GM21825 (cell line): ENCODE measurements at regions not wholly inside any gene's neighbourhood (a gene's known extent, or its start where the extent isn't known, plus 50 kb on each side); places are given as distances from the start of the nearest gene placed in this dataset.

Experiments
- ATAC-seq: cut with Tn5 transposase; IDR thresholded peaks from one replicate; pipeline ENCODE4 v1.9.1; 2021; ENCODE audit warnings: mild to moderate bottlenecking, moderate library complexity; ENCODE audit not compliant: unreplicated experiment

DNA sequence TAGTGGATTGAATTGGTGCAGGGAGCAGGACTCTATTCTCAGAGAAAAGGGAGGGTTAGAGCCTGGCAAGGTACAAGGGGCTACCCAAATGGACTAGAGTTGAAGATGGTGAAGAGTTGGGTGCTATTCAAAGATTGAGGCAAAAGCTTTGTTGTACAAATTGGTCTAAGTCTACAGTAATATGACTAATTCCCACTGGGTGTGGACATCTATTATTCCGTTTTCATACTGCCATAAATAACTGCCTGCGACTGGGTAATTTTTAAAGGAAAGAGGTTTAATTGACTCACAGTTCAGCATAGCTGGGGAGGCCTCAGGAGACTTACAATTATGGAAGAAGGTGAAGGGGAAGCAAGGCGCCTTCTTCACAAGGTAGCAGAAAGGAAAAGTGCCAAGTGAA lies 266.3 kb downstream of the TPBG start:
- no peak for ATAC-seq

DNA sequence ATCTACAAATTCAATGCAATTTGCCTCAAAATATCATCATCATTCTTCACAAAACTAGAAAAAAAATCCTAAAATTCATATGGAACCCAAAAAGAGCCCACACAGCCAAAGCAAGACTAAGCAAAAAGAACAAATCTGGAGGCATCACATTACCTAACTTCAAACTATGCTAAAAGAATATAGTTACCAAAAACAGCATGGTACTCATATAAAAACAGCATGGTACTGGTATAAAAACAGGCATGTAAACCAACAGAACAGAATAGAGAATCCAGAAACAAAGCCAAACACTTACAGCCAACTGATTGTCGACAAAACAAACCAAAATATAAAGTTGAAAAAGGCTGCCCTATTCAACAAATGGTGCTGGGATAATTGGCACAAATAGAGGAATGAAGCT lies 278.1 kb downstream of the TPBG start:
- no peak for ATAC-seq

DNA sequence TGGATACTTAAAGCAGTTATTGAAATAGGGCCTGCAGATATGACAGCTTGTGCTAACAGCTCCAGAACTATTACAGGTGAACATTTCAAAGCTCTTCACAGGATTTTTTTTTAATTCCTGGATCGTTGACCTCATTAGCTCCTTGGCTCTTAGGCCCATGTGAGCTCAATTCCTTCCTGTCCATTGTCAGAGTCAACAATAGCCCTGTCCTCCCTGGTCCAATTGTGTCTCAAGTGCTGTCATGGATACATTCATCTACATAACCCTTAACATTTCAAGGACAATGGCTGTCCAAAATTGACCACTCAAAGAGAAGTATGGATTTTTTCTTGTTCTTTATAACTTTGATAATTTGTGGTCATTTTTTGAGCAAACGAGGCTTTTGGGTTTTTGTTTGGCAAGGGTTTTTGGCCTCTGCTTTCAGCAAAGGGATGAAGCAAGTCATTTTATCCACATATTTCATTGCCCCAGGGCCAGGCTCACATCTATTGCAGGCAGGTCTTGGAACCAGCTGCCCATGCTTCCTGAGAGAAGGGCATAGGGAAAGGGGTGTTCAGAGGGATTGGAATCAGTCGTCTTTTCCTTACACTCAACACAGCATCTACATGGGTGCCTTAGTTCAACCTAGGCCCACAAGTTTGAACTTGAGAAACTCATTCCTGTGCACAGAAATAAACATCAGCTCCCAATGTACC lies 282.1 kb downstream of the TPBG start:
- no peak for ATAC-seq

DNA sequence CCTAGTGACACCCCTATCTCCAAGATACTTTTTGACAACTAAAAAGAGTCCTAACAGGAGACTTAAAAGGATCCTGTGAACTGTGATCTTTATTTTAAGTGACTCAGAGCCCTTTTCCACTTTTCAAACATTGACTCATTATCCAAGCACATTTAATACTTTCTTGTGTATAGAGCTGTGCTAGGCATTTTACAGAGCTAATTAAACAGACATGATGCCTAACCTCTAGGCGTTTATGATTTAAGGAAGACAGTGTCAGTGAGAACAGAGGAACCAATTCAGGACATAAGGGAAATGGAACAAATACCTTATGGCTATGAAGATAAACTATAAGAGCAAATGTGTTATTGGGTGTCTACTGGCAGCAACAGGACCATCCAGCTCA lies 282.6 kb downstream of the TPBG start:
- ATAC-seq, result no peak

DNA sequence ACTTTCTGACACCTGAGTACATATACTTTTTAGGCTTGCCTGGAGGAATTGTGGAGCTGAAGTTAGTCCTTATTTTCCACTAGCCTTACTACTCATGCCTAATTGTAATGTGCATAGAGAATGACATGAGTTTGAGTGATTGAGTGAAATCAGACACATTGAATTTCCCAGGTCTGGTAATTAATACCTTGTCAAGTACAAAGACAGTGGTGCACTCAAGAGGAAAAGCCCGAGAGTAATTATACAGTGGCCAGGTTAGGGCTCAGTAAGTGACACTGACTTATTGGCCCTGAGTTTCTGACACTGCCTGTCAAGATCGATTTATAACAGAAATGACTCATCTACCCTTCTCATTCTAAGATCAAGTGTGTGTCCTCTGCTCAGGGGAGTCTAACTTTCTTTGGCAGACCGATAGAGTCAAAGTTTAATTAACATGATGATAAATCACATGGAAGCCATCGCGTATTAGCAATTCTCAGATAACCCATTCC lies 288.3 kb downstream of the TPBG start:
- no peak for ATAC-seq

DNA sequence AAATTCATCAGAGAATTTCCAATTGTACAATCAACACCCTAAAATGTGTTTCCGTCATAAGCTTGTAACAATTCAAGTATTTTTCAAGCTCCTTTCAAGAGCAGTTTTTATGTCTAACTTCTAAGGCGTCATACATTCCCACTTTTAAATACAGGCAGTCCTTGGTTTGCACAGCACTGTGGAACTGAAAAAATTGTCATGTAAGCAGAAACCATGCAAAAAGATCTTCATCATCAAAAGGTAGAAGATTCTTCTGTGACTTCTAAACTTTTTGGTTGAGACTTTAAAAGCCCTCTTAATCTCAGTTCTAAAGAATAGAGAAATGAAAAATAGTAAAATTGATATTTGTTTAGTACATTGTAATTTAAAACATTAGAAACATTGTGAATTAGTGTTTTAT lies 315.6 kb downstream of the TPBG start:
- no peak for ATAC-seq

DNA sequence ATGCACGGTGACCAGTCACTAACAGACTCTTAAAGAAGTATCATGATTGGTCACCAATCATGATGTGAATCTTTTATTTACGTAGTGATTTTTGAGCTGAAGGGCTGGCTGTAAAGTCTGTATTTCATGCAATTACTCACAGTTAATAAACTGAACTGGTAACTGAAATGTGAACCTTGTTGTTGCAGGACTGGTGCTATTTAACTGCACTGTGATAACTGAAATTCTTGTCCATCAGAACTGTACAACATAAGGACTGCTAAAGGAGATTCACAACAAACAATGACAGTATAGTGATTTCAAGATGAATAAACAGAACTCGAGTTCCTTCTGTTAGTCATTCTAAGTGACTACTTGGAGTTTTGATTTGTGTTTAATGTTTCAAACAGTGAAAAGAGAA lies 316.6 kb downstream of the TPBG start:
- no peak for ATAC-seq

DNA sequence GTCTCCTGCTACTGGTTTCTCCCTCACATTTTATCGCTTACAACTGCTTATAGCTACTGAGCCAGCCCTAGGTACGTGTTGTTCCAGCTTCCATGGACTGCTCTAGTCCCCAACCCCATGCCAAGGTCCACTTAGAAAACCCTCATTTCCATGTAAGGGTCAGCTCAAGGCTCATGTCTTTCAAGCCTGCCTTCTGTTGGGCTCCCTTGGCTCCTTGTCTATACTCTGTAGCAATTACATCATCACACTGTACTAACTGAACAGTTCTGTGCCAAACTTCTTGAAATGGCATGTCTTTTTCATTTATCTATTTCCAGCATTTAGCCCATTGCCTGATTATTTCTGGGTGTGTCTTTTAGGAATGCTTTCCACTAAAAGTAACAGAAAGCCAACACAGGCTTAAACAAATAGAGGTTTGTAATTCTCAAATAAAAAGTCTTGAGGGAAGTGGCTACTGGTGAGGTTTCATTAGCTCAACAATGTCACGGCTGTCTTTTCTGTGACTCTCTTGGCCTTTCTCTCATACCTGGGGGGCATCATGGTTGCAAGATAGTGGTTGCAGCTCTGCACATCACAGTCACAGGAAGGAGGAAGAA lies 317.6 kb downstream of the TPBG start:
- ATAC-seq, result no peak

DNA sequence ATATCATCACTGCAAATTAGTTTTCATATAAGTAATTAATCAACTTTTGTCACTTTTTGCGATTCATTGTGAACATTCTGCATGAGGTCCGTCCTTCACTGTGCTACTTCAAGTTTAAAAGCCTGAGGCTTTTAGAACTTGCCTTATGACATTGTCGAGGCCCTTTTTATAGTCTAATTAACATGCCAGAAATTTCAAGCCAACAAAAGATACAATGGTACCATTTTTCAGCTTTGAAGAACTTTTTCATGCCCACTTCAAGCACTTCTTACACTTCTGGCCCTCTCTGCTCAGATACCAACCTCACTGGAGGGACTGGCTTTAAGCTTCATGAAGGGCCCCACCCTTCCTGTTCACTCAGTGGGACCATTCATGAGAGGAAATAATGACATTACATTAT lies 323.1 kb downstream of the TPBG start:
- no peak for ATAC-seq

DNA sequence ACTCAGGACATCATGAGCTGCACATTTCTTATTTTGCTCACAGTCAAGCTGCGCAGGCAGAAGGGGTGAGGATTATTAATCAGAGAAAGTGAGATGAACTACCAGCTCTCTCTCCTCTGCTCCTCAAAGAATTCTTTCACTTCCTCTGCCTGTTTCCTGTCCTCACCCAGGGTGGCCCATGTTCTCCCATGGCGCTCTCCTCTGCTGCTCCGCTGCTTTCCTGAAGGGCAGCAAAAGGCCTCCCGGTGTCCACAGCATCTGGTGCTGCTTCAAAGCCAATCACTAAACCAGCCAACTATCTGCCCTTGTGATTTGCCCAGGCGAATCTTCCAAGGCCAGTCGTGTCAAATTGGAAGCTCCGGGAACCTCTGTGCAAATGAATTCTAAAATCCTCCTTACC lies 324.2 kb downstream of the TPBG start:
- ATAC-seq, result no peak

DNA sequence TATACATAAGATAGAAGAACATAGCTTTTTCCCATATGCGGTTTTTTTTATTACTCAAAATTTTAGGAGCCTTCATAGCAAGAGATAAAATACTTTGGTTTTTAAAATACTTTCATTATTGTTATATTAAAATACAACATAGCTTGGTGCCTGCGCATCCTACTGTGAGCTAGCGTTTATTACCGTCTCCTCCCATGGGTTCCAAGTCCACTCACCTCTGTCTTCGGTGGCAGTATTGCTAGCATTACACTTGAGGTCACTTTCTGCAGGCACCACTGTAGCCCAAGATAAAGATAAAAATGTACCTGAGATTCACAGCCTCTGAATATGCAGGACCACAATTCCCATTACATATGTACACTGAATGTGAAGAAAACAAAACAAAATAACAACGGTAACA lies 326.7 kb downstream of the TPBG start:
- no peak for ATAC-seq

DNA sequence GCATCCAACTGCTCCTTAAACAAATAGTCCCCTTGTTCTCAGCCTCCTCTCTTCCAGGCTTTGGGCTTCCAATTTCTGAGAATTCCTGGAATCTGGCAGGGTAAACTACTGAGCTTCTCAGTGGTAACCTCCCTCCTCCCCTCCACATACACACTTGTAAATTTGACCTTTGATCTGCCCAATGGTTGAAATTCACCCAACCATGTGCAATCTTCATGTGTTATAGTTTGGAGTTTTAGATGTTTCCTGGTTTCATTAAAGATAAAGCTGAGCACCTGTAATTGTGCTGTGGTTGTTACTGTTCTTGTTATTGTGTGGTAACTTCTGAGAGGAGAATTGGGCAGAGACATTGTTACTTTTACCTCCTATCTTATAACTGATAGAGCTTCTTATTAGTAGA lies 328.4 kb downstream of the TPBG start:
- no peak for ATAC-seq

DNA sequence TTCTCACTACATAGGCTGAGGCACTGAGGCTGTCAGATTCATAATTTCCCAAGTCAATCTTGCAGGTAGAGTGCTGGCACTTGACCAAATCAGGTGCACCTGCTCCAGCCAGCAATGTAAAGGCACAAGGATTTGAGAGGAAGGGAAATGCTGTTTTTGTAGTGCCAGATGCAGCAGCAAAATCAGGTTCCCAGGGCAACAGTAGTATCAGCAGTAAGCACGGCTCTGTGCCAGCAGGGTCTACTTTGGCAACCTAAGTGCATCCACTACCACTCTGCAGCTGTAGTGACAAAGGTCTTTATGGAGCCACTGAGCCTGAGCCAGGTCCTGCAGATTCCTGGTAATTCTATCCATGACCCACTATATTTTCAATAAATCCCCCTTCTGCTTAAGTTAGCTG lies 329.5 kb downstream of the TPBG start:
- ATAC-seq, result no peak

DNA sequence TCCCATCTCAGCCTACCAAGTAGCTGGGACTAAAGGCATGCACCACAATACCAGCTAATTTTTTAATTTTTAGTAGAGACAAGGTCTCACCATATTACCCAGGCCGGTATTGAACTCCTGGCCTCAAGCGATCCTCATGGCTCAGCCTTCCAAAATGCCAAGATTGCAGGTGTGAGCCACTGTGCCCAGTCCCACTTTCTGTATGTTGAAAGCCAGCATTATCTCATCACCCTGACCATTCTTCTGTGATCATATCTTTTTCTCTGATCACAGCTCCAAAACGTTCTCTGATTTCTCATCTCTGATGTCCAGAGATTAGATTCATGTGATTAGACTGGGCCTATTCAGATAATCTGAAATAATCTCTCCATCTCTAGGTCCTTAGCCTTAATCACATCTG lies 337.7 kb downstream of the TPBG start:
- ATAC-seq, result no peak

DNA sequence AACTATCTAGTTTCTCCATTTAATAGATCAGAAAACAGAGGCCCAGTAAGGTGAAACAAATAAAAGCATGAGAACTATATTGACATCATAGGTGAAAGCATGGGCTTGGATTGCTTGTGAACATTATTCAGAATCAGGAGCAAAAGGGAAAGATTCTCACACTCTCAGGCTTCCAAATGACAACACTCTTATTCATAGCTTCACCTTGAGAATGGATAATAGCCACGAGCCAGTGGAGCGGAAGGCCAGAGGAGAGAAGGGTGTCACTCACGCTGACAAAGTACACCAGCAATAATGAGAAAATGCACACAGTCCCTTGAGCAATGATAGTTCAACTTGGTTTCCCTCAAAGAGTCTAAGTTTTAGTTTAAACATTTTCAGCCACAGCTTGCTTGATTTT lies 339.0 kb downstream of the TPBG start:
- ATAC-seq, result no peak

DNA sequence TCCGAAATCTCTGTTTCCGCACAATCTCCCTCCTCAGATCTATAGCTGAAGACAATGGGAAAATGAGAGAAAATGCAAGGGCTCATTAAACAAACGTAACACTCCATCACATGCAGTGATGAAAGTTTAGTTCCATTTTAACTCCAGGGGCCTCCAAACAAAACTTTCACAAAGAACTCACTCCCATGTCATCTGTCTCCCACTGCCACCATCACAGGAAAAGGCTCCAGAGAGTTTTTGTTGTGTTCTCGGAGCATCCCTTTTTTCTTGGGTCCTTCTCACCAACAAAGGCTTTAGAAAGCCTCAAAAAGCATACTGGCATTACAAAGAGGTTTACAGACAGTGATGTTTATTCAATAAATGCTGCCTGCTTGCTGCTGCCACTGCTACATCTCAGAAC lies 339.6 kb downstream of the TPBG start:
- no peak for ATAC-seq

DNA sequence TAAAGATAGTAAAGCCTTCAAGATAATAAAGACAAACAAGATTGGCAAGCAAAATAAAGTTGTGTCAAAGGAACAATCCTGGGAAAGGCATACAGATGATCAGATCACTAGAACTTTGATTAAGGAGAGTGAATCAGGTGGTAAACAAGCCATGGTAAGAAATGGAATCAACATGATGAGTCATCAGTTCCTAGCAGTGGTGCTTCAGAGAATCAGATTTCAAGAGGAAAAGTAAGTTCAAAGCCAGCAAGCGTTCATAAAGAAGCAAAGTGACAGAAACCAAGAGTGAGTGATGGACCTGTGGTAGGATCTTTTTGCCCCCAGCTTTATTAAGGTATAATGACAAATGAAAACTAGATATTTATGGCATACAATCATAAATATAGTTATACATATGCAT lies 340.4 kb downstream of the TPBG start:
- ATAC-seq, result no peak

DNA sequence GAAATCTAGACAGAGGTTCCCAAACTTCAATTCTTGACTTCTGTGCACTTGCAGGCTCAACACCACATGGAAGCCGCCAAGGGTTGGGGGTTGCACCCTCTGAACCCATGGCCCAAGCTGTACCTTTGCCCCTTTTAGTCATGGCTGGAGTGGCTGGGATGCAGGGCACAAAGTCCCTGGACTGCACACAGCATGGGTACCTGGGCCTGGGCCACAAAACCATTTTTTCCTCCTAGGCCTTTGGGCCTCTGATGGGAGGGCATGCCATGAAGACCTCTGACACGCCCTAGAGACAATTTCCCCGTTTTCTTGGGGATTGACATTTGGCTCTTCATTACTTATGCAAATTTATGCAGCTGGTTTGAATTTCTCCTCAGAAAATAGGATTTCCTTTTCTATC lies 342.0 kb downstream of the TPBG start:
- ATAC-seq, result no peak

DNA sequence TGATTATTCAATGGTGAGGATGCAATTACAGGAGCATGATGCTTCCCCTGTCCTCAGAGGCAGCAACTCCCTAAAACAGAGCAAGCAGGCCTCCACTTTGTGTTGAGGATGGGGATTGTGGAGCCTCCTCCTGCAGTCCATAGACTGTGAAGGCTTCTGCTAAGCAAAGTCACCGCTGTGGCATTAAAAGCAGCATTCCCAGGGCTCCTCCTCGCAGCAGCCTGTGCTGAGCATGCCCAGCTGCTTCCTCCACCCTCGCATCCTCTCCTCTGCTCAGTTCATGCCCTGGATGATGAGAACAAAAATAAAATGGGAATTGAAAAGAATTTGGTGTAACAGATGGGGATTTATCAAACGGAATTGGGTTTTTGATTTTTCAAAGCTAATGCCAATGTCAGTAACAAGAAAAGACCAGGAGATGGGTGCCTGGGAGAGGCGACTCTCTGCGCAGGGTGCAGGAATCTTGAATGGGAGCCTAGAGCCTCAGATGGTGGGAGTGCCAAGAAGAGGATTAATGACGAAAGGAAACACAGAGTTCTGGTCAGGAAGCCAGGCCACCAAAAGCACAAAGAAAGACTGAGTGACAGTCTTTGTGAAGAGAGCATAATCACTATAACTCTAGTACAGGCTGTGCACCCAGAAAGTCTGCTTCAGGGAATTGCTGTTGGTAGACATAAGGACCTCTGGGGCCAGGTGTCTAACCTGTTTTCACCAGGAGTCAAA lies 347.6 kb downstream of the TPBG start:
- no peak for ATAC-seq

DNA sequence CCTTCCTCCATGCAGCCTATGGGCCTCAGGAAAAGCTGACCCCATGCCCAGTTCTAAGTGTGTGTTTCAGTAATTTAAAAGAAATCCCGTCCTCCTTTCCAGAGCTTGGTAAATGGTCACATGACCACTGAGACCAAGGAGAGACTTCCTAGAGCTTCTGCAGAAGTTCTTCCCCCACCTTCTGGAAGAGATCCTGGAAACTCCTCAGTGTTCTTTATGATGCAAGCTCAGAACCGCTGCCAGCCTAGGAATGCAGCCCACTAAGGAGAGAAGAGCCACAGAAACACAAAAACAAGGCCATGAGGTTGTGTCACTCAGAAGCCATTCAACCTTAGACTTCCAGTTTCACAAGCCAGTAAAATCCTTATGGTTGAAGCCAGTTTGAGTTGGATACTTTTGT lies 348.4 kb downstream of the TPBG start:
- no peak for ATAC-seq

DNA sequence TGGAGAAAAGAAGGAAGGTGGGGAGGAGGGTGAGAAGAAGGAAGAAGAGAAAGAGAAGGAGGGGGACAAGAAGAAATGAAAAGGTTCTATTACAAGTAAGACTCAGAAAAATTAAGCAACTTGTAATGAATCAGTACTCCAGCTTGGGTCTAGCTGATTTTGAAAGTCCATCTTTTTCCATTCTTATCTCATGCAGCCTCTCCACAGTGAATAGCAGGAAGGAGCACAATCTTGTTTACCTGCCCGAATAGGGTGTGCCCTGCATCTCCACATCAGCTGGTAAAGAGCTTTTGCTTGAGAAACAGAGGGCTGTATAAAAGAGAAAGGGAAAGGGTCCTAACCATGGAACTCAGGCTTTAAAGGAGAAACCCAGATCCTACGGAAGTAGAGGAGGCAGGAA lies 348.8 kb downstream of the TPBG start:
- no peak for ATAC-seq

DNA sequence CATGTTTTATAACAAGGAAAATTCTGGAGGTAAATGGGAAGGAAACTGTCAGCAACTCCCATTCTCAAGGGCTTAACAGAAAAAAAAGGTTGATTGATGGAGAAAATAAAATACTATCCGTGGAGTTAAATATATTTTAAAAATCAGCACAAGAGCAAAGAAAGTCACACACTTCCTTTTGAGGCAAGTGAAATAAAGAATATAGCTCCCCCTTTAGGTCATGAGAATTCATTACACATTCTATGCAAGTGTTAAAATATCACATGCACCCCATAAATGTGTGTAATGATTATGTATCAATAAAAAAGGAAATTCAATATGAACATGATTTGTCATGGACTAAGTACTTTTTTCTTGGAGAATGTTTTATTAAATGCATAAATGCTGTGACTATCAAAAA lies 349.2 kb downstream of the TPBG start:
- ATAC-seq, result no peak
